Right lobe of liver (tissue), 6 donors: ENCODE measurements at regions not wholly inside any gene's neighbourhood (a gene's known extent, or its start where the extent isn't known, plus 50 kb on each side); places are given as distances from the start of the nearest gene placed in this dataset.

Experiments
- ATAC-seq, 4 donors: fragments of 200-7000 bp; cut with Tn5 transposase; one replicate each; pipeline ENCODE4 v1.9.1; 2020; ENCODE audit warnings: mild to moderate bottlenecking in 4 of 4, moderate library complexity in 4 of 4
- DNase-seq, 3 donors: peaks; one replicate each; pipeline ENCODE4 v3.0.0-alpha.2; 2020
- H3K27ac ChIP-seq, 3 donors: fragments of 200-600 bp; one replicate each; pipeline ENCODE4 v1.8.0; 2022
- H3K27me3 ChIP-seq, 2 donors: fragments of 200-600 bp; one replicate each; pipeline ENCODE4 v1.8.0; 2022
- H3K36me3 ChIP-seq, 4 donors: fragments of 200-600 bp; sonication (generic) in 1 of 4; one replicate each; pipeline versions ENCODE4 v1.5.1 to v1.8.0; 2017 to 2022; ENCODE audit warnings: control low read depth in 1 of 4
- H3K4me1 ChIP-seq, 4 donors: fragments of 200-600 bp; sonication (generic) in 1 of 4; one replicate each; pipeline versions ENCODE4 v1.5.1 to v1.8.0; 2017 to 2022; ENCODE audit warnings: control low read depth in 1 of 4
- H3K4me3 ChIP-seq, 3 donors: fragments of 200-600 bp; one replicate each; pipeline ENCODE4 v1.8.0; 2022
- H3K9me3 ChIP-seq, 4 donors: fragments of 200-600 bp; sonication (generic) in 1 of 4; one replicate each; pipeline versions ENCODE4 v1.5.1 to v1.8.0; 2017 to 2022; ENCODE audit warnings: control low read depth in 1 of 4
- CTCF ChIP-seq, 4 donors: fragments of 200-600 bp in 3 of 4; fragments of 450-650 bp in 1 of 4; IDR thresholded peaks; one replicate each; pipeline versions ENCODE4 v1.5.1 to v1.8.0; 2016 to 2022; ENCODE audit warnings: antibody characterized with exemption in 4 of 4, mild to moderate bottlenecking in 2 of 4
- POLR2A ChIP-seq: fragments of 450-650 bp; IDR thresholded peaks from one replicate; pipeline ENCODE4 v1.6.1; 2017; ENCODE audit warnings: antibody characterized with exemption, mild to moderate bottlenecking
- WGBS: methylation state at CpG from one replicate; pipeline ENCODE4 v1.1.6; 2018; ENCODE audit warnings: low coverage, low lambda C conversion rate; ENCODE audit not compliant: insufficient coverage; ENCODE audit errors: missing lambda C conversion rate; 5-methylcytosine and 5-hydroxymethylcytosine counted together
- intact Hi-C, 2 donors: fragments of 100-400 bp; cut with DNase I; formaldehyde crosslinking; loops; one replicate each; pipeline versions ENCODE4 v1.11.2 to v1.14.1; 2022
- donor health status: DM: no; HTN: yes; CAD: no.
- donor health status: DM: no; HTN: no; CAD: no.
- donor health status: DM: no; HTN: no; CAD: no.
- donor health status: DM: no; HTN: yes; CAD: no.
- donor health status: DM: no; HTN: yes; CAD: no.

- no peak overlapping the region for H3K27ac ChIP-seq
- intact Hi-C loops, result no loop called here
- no peak overlapping the region for H3K4me3 ChIP-seq
- no peaks in the 10 kb centered on the region for H3K9me3 ChIP-seq
- no peaks in the 10 kb centered on the region for H3K36me3 ChIP-seq
- TF ChIP-seq POLR2A, result no peak
- no peak for TF ChIP-seq CTCF (IDR thresholded peaks at IDR 0.05)
- no peaks in the 10 kb centered on the region for H3K4me1 ChIP-seq
- DNase-seq, result no peak
- H3K27me3 ChIP-seq, result no peaks in the 10 kb centered on the region
- peak in 1 of 4 donors; percentile 30 for ATAC-seq
Measured at GRCh38 chr2:151028691-151029176, 232.9 kb downstream of the RBM43 start.

- no peaks in the 10 kb centered on the region for H3K9me3 ChIP-seq
- WGBS, result 41% methylated on average over 3 of the region's 6 CpGs
- no peaks in the 10 kb centered on the region for H3K36me3 ChIP-seq
- DNase-seq (no peak), ATAC-seq (no peak)
- H3K27ac ChIP-seq, result no peak overlapping the region
- intact Hi-C loops, result no loop called here
- no peak overlapping the region for H3K4me3 ChIP-seq
- no peaks in the 10 kb centered on the region for H3K27me3 ChIP-seq
- no peak for TF ChIP-seq POLR2A
- TF ChIP-seq CTCF (IDR thresholded peaks at IDR 0.05), result no peak
- H3K4me1 ChIP-seq, result no peaks in the 10 kb centered on the region
Measured at GRCh38 chr2:151027151-151027550, 234.5 kb downstream of the RBM43 start.

- WGBS, result 59% methylated on average over 1 of the region's 1 CpG
- Histone ChIP-seq H3K4me3 (no peak overlapping the region), H3K36me3 (no peaks in the 10 kb centered on the region), H3K4me1 (no peaks in the 10 kb centered on the region), H3K27me3 (no peaks in the 10 kb centered on the region), H3K27ac (no peak overlapping the region), H3K9me3 (no peaks in the 10 kb centered on the region)
- TF ChIP-seq CTCF (IDR thresholded peaks at IDR 0.05) (no peak), POLR2A (no peak)
- ATAC-seq, result no peak
- intact Hi-C loops, result no loop called here
- DNase-seq, result no peak
Measured at GRCh38 chr2:151025816-151026215, 235.8 kb downstream of the RBM43 start.

- 55% methylated on average over 4 of the region's 4 CpGs for WGBS
- Histone ChIP-seq H3K27ac (no peak overlapping the region), H3K4me3 (no peak overlapping the region), H3K4me1 (no peaks in the 10 kb centered on the region), H3K9me3 (no peaks in the 10 kb centered on the region), H3K36me3 (no peaks in the 10 kb centered on the region), H3K27me3 (no peaks in the 10 kb centered on the region)
- intact Hi-C loops, result no loop called here
- ATAC-seq, result no peak
- no peak for DNase-seq
- TF ChIP-seq POLR2A (no peak), CTCF (IDR thresholded peaks at IDR 0.05) (no peak)
Measured at GRCh38 chr2:151024696-151025251, 236.9 kb downstream of the RBM43 start.
